Astrocyte of the cerebellum (primary cell): ENCODE measurements at regions not wholly inside any gene's neighbourhood (a gene's known extent, or its start where the extent isn't known, plus 50 kb on each side); places are given as distances from the start of the nearest gene placed in this dataset.
"Not testable (repeated sequence)": the region's sequence is repeated elsewhere in the genome, so short reads cannot be mapped to it uniquely, and the experiment has no call there.

ENCODE experiments used
- DNase-seq: peaks from one replicate; pipeline ENCODE4 v3.0.0-alpha.2; 2011; ENCODE audit warnings: low read depth
- H3K4me3 ChIP-seq: 2 replicates; pipeline ENCODE4 v1.5.1; 2011; ENCODE audit warnings: mild to moderate bottlenecking, low read depth, low read length, moderate library complexity
- CTCF ChIP-seq: IDR thresholded peaks from 2 replicates; pipeline ENCODE4 v1.5.1; 2012; ENCODE audit warnings: low read length, low read depth, moderate library complexity, mild to moderate bottlenecking; ENCODE audit errors: missing control alignments
- in situ Hi-C: cut with HindIII; loops from 2 replicates; pipeline ENCODE4 v1.10.0; 2017; ENCODE audit warnings: low sequenced_read_pairs

- in situ Hi-C loops: no loop called here
- TF ChIP-seq CTCF: no peak
- H3K4me3 ChIP-seq: no peak overlapping the region
- DNase-seq: no peak
Measured at GRCh38 chr9:96152550-96152949, 149.4 kb downstream of the HSD17B3 start.

- no peak for TF ChIP-seq CTCF
- in situ Hi-C loops: no loop called here
- no peak for DNase-seq
- no peak overlapping the region for H3K4me3 ChIP-seq
Measured at GRCh38 chr9:96150324-96151227, 151.4 kb downstream of the HSD17B3 start.

- H3K4me3 ChIP-seq: no peak overlapping the region
- TF ChIP-seq CTCF: no peak
- in situ Hi-C loops: no loop called here
- no peak for DNase-seq
Measured at GRCh38 chr9:96149533-96150280, 152.3 kb downstream of the HSD17B3 start.

- H3K4me3 ChIP-seq: no peak overlapping the region
- DNase-seq: no peak
- no peak for TF ChIP-seq CTCF
- in situ Hi-C loops: no loop called here
Measured at GRCh38 chr9:96148634-96149532, 153.1 kb downstream of the HSD17B3 start.

GRCh38 chr9:96147029-96147428 lies 154.9 kb downstream of the HSD17B3 start:
- in situ Hi-C loops: not testable (repeated sequence)

GRCh38 chr9:96141666-96142065 lies 160.3 kb downstream of the HSD17B3 start:
- H3K4me3 ChIP-seq: no peak overlapping the region
- in situ Hi-C loops: no loop called here
- DNase-seq: no peak
- TF ChIP-seq CTCF: no peak

More at GRCh38 chr9:96147029-96147428, 154.9 kb downstream of the HSD17B3 start:
- DNase-seq, H3K4me3 ChIP-seq: not testable (repeated sequence)
